AG09309 (cell line): ENCODE measurements at regions not wholly inside any gene's neighbourhood (a gene's known extent, or its start where the extent isn't known, plus 50 kb on each side); places are given as distances from the start of the nearest gene placed in this dataset.
"Not testable (repeated sequence)": the region's sequence is repeated elsewhere in the genome, so short reads cannot be mapped to it uniquely, and the experiment has no call there.

Experiments used
- DNase-seq: peaks from one replicate; pipeline ENCODE4 v3.0.0-alpha.2; 2010; ENCODE audit warnings: low read depth
- H3K4me3 ChIP-seq: 2 replicates; pipeline ENCODE4 v1.5.1; 2011; ENCODE audit warnings: mild to moderate bottlenecking, low read depth, low read length, moderate library complexity; ENCODE audit not compliant: control insufficient read depth
- TF ChIP-seq, protein P1 (sequence below): IDR thresholded peaks from 2 replicates; pipeline ENCODE4 v1.5.1; 2011; ENCODE audit warnings: mild to moderate bottlenecking, low read depth, low read length, inconsistent platforms; ENCODE audit not compliant: insufficient read depth, control insufficient read depth; ENCODE audit errors: missing control alignments

- TF ChIP-seq, protein P1, sequence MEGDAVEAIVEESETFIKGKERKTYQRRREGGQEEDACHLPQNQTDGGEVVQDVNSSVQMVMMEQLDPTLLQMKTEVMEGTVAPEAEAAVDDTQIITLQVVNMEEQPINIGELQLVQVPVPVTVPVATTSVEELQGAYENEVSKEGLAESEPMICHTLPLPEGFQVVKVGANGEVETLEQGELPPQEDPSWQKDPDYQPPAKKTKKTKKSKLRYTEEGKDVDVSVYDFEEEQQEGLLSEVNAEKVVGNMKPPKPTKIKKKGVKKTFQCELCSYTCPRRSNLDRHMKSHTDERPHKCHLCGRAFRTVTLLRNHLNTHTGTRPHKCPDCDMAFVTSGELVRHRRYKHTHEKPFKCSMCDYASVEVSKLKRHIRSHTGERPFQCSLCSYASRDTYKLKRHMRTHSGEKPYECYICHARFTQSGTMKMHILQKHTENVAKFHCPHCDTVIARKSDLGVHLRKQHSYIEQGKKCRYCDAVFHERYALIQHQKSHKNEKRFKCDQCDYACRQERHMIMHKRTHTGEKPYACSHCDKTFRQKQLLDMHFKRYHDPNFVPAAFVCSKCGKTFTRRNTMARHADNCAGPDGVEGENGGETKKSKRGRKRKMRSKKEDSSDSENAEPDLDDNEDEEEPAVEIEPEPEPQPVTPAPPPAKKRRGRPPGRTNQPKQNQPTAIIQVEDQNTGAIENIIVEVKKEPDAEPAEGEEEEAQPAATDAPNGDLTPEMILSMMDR = no peak
- H3K4me3 ChIP-seq = no peak overlapping the region
- DNase-seq = no peak
Measured at GRCh38 chr11:91078221-91078620, 855.4 kb upstream of the CHORDC1 start.

DNA sequence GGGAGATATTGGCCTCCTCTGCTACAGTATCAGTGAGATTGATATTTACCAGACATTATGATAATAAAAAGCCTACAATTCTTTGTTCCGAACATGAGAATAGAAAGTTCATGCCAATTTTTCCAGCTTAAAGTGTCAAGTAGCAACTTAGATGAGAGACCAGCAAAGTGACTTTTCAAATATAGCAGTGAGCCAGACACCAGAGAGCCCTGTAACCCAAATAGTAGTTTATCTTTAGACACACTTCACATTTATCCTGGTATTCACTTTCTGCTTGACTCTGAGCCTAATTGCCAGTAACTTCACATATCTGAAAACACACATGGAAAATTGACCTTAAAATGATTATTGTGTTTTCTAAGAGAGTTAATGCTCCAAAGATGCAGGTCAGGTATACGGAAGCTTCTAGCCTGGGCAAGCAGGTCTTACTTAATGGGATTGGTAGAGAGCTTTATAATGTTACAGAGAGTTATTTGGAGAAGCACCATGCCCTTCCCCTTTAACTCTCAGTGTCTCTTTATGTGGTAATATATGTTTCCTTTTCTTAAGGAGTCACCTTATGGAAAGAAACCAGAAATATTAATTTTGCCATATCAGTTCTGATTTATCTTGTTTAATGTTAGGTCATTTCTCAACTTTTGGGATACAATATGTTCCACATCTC lies 852.3 kb upstream of the CHORDC1 start:
- TF ChIP-seq, protein P1 = no peak
- no peak overlapping the region for H3K4me3 ChIP-seq
- DNase-seq = no peak

- H3K4me3 ChIP-seq = no peak overlapping the region
- TF ChIP-seq, protein P1 = no peak
- DNase-seq = no peak
Measured at GRCh38 chr11:91067666-91068065, 844.8 kb upstream of the CHORDC1 start.

GRCh38 chr11:91066456-91067047 lies 843.7 kb upstream of the CHORDC1 start:
- TF ChIP-seq, protein P1 = no peak
- DNase-seq = no peak
- no peak overlapping the region for H3K4me3 ChIP-seq

- DNase-seq, H3K4me3 ChIP-seq: not testable (repeated sequence)
Measured at GRCh38 chr11:91063399-91063798, 840.5 kb upstream of the CHORDC1 start.

DNA sequence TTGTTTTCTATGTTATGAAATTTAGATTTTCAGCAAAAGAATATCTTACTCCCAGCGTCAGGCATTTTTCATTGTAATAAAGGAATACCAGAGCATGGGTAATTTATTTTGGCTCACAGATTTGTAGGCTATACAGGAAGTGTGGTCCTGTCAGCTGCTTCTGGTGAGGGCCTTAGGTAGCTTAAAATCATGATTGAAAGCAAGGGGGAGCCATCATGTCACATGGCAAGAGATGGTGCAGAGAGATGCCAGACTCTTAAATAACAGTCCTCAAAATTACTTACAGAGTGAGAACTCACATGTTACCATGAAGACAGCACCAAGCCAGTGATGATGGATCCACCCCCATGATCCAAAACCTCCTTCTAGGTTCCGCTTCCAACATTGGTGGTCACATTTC lies 825.0 kb upstream of the CHORDC1 start:
- H3K4me3 ChIP-seq = no peak overlapping the region
- TF ChIP-seq, protein P1 = no peak
- DNase-seq = no peak

GRCh38 chr11:91046261-91046660 lies 823.4 kb upstream of the CHORDC1 start:
- no peak overlapping the region for H3K4me3 ChIP-seq
- TF ChIP-seq, protein P1 = no peak
- DNase-seq = no peak
